ENCODE measurements at regions not wholly inside any gene's neighbourhood (a gene's known extent, or its start where the extent isn't known, plus 50 kb on each side); places are given as distances from the start of the nearest gene placed in this dataset.

GRCh38 chr5:2592766-2593165 lies 158.7 kb downstream of the IRX2 start:
- H3K4me3 ChIP-seq = no peak overlapping the region

DNA sequence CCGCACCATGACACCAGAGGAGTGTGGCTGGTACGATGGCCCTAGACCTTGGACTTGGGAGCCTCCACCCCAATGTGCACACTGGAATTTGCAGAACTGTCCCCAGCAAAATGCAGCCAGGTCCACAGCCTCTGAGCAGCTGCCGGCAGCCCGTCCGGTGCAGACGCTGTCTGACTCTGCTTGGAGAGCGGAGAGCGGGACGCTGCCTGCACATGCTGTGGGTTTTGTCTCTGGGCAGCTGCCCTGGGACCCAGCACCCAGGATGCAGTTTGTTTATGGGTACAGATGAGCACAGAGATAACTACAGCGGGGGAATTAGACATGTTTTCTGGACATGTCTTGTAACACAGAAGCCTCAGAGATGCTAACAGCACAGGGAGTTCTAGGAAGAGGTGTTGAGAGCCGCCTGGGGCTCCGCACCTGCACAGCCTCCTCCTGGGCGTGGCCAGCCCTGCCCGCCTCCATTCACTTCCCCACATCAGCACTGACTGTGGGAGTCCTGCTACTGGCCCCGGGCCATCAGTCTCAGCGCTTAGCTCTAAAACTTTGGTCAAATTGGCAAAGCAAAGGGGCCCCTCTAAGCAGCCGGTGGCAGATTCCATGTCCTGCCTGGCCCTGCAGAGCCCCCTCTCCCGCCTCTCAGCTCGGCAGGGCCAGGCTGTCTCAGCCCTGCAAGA lies 159.6 kb downstream of the IRX2 start:
- no peak overlapping the region for H3K27ac ChIP-seq
- no peaks in the 10 kb centered on the region for H3K27me3 ChIP-seq (replicated peaks; ENCODE audit: insufficient read depth)
- TF ChIP-seq, protein P1, sequence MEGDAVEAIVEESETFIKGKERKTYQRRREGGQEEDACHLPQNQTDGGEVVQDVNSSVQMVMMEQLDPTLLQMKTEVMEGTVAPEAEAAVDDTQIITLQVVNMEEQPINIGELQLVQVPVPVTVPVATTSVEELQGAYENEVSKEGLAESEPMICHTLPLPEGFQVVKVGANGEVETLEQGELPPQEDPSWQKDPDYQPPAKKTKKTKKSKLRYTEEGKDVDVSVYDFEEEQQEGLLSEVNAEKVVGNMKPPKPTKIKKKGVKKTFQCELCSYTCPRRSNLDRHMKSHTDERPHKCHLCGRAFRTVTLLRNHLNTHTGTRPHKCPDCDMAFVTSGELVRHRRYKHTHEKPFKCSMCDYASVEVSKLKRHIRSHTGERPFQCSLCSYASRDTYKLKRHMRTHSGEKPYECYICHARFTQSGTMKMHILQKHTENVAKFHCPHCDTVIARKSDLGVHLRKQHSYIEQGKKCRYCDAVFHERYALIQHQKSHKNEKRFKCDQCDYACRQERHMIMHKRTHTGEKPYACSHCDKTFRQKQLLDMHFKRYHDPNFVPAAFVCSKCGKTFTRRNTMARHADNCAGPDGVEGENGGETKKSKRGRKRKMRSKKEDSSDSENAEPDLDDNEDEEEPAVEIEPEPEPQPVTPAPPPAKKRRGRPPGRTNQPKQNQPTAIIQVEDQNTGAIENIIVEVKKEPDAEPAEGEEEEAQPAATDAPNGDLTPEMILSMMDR (IDR thresholded peaks at IDR 0.05) = no peak
- DNase-seq (ENCODE audit: low spot score) (no peak), ATAC-seq (ENCODE audit: insufficient number of reproducible peaks, low FRiP score, low read depth) (no peak)
- H3K9me3 ChIP-seq = no peaks in the 10 kb centered on the region
- no peak overlapping the region for H3K4me3 ChIP-seq
- no peaks in the 10 kb centered on the region for H3K4me1 ChIP-seq (ENCODE audit: control insufficient read depth in 1 of 2, low read depth in 2 of 2)
- no peaks in the 10 kb centered on the region for H3K36me3 ChIP-seq

More at GRCh38 chr5:2592766-2593165, 158.7 kb downstream of the IRX2 start:
- TF ChIP-seq, protein P1 (IDR thresholded peaks at IDR 0.05) = no peak
- DNase-seq (ENCODE audit: low spot score) (no peak), ATAC-seq (ENCODE audit: insufficient number of reproducible peaks, low FRiP score, low read depth) (no peak)
- no peaks in the 10 kb centered on the region for H3K9me3 ChIP-seq
- H3K36me3 ChIP-seq = no peaks in the 10 kb centered on the region
- H3K4me1 ChIP-seq (ENCODE audit: control insufficient read depth in 1 of 2, low read depth in 2 of 2) = no peaks in the 10 kb centered on the region
- H3K27me3 ChIP-seq (replicated peaks; ENCODE audit: insufficient read depth) = no peaks in the 10 kb centered on the region
- no peak overlapping the region for H3K27ac ChIP-seq

- Histone ChIP-seq H3K27me3 (replicated peaks; ENCODE audit: insufficient read depth) (no peaks in the 10 kb centered on the region), H3K9me3 (no peaks in the 10 kb centered on the region), H3K4me1 (ENCODE audit: control insufficient read depth in 1 of 2, low read depth in 2 of 2) (no peaks in the 10 kb centered on the region), H3K27ac (no peak overlapping the region), H3K36me3 (no peaks in the 10 kb centered on the region), H3K4me3 (no peak overlapping the region)
- TF ChIP-seq, protein P1 (IDR thresholded peaks at IDR 0.05) = no peak
- DNase-seq (ENCODE audit: low spot score) (no peak), ATAC-seq (ENCODE audit: insufficient number of reproducible peaks, low FRiP score, low read depth) (no peak)
Measured at GRCh38 chr5:2588850-2589501, 162.5 kb downstream of the IRX2 start.

DNA sequence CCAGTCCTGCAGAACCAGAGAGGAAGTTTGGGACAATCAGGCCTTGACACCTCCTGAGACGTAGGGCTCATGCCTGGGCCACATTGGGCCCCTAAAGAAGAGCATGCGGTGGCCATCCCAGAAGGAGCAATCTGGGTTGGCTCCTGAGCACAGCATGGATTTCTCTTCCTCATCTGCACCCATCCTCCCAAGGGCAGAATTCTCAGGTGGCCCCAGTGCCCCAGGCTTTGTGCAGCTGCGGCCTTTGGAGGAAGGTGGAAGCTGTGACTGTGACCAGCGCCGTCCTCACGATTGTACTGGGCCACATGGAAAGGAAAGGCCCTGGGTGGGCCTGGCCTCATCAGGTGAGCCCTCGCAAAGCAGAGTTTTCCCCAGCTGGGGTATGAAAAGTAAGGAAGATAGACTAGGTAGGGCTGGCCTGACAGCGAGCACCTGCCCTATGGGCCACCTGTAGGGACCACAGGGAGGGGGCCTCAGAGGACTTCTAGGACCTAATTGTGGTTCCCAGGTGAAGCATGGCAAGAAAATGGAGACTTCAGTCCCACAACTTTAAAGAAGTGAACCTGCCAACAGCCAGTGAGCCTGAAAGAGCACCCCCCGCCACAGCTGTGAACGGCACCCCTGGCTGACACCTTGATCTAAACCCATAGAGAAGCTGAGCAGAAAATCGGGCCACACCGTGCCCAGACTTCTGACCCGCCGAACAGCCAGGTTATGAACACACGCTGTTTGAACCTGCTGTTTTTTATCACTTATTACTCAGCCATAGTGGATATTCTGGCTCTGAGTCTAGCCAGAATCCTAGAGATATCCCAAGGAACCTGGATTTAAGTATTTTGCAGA lies 164.1 kb downstream of the IRX2 start:
- Histone ChIP-seq H3K4me1 (ENCODE audit: control insufficient read depth in 1 of 2, low read depth in 2 of 2) (no peaks in the 10 kb centered on the region), H3K9me3 (no peaks in the 10 kb centered on the region), H3K4me3 (no peak overlapping the region), H3K36me3 (no peaks in the 10 kb centered on the region), H3K27me3 (replicated peaks; ENCODE audit: insufficient read depth) (no peaks in the 10 kb centered on the region), H3K27ac (no peak overlapping the region)
- ATAC-seq (ENCODE audit: insufficient number of reproducible peaks, low FRiP score, low read depth) (no peak), DNase-seq (ENCODE audit: low spot score) (no peak)
- TF ChIP-seq, protein P1 (IDR thresholded peaks at IDR 0.05) = no peak
